ENCODE measurements at regions not wholly inside any gene's neighbourhood (a gene's known extent, or its start where the extent isn't known, plus 50 kb on each side); places are given as distances from the start of the nearest gene placed in this dataset.

DNA sequence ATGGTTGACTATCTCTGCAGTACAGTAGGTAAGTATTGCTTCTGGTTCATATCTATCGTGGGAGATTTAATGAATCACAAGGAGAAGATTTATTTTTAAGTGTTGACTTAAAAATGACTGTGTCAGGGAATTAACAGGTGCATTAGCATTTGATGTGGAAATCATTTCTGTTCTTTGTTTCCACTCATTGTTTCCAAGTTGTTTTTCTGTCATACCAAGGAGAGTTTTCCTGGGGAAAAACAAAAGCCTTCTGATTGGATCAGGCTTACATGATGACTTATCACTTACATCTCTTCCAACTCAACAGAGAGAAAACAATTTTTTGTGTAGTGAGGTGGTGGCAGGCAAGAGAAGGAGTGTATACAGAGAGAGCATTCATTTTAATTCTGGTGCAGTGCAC is 686.4 kb downstream of the HTR1B start:
- no peak overlapping the region for H3K27ac ChIP-seq (ENCODE audit: low read depth, low read length)
- TF ChIP-seq CTCF (IDR thresholded peaks at IDR 0.05; ENCODE audit: low read depth, low read length) = no peak
- no peaks in the 10 kb centered on the region for H3K27me3 ChIP-seq (ENCODE audit: control insufficient read depth, insufficient read depth, low read length)
- no peak overlapping the region for H3K4me3 ChIP-seq (ENCODE audit: low read depth, low read length)
- no peak for DNase-seq (ENCODE audit: low read depth, low spot score)
- ChIA-PET POLR2A (no interaction called here), CTCF (no interaction called here)
- H3K9me3 ChIP-seq (ENCODE audit: control insufficient read depth, insufficient read depth, low read length) = peaks cover 6% of the 10 kb centered on the region; the same call in 1 of the 2 replicates

GRCh38 chr6:76774781-76775384 is 688.4 kb downstream of the HTR1B start:
- Histone ChIP-seq H3K27ac (ENCODE audit: low read depth, low read length) (no peak overlapping the region), H3K4me3 (ENCODE audit: low read depth, low read length) (no peak overlapping the region), H3K9me3 (ENCODE audit: control insufficient read depth, insufficient read depth, low read length) (peaks cover 14% of the 10 kb centered on the region; the same call in 1 of the 2 replicates), H3K27me3 (ENCODE audit: control insufficient read depth, insufficient read depth, low read length) (no peaks in the 10 kb centered on the region)
- POLR2A ChIA-PET = no interaction called here
- TF ChIP-seq CTCF (IDR thresholded peaks at IDR 0.05; ENCODE audit: low read depth, low read length) = no peak
- no peak for DNase-seq (ENCODE audit: low read depth, low spot score)
- CTCF ChIA-PET = no interaction called here

DNA sequence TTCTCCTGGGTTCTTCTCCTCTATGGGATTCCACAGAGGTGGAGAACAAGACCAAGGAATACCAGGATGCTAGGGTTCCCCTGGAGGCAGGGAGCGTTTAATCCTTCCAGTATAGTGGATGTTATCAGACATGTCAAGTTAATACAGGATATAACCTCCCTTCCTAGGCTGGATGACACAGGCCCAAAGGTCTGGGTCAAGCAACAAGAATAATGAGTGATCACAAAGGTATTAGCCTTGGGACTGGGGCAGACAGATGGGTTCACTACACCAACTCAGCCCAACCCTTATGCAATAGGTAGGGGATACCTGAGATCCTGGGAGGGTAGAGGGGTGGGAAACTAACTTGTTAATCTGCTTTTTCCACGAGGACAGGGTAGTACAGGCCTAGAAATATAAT is 690.3 kb downstream of the HTR1B start:
- DNase-seq (ENCODE audit: low read depth, low spot score) = no peak
- Histone ChIP-seq H3K4me3 (ENCODE audit: low read depth, low read length) (no peak overlapping the region), H3K27ac (ENCODE audit: low read depth, low read length) (no peak overlapping the region), H3K27me3 (ENCODE audit: control insufficient read depth, insufficient read depth, low read length) (no peaks in the 10 kb centered on the region), H3K9me3 (ENCODE audit: control insufficient read depth, insufficient read depth, low read length) (peaks cover 16% of the 10 kb centered on the region; the same call in 1 of the 2 replicates)
- ChIA-PET CTCF (no interaction called here), POLR2A (no interaction called here)
- TF ChIP-seq CTCF (IDR thresholded peaks at IDR 0.05; ENCODE audit: low read depth, low read length) = no peak

DNA sequence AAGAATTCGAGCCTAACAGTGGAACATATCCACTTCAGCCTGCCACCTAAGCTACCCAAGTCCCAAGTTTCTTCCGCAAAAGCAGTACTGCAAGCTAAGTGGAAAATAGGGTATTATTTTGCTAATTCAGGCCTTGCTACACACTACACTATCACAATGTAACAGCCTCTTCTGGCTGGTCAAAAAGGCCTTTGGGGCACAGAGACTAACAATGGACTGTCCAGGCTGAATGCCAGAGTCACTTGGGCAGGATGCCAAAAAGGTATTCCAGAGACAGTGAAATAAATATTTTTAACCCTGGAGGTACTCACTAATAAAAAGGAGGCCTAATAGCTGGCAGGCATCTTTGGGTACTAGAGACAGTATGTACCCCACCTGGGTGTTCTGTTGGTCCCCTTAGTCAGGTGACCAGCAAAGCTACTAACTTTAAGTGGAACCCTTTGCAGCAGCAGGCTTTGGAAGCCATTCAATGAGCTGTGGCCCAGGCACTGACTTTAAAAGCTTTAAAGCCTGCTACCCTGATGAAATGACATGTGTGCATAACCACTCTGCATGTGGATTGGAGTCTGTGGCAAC is 692.1 kb downstream of the HTR1B start:
- POLR2A ChIA-PET = no interaction called here

More for the DNA sequence above, 692.1 kb downstream of the HTR1B start:
- Histone ChIP-seq H3K27me3 (ENCODE audit: control insufficient read depth, insufficient read depth, low read length) (no peaks in the 10 kb centered on the region), H3K4me3 (ENCODE audit: low read depth, low read length) (no peak overlapping the region), H3K27ac (ENCODE audit: low read depth, low read length) (no peak overlapping the region), H3K9me3 (ENCODE audit: control insufficient read depth, insufficient read depth, low read length) (peaks cover 16% of the 10 kb centered on the region; the same call in 1 of the 2 replicates)
- DNase-seq (ENCODE audit: low read depth, low spot score) = no peak
- TF ChIP-seq CTCF (IDR thresholded peaks at IDR 0.05; ENCODE audit: low read depth, low read length) = no peak
- CTCF ChIA-PET = no interaction called here
